ENCODE measurements at regions not wholly inside any gene's neighbourhood (a gene's known extent, or its start where the extent isn't known, plus 50 kb on each side); places are given as distances from the start of the nearest gene placed in this dataset.
A peak's percentile ranks its signal among the peaks of the same experiment; 100 is the strongest.
"Not testable (repeated sequence)": the region's sequence is repeated elsewhere in the genome, so short reads cannot be mapped to it uniquely, and the experiment has no call there.

- DNase-seq, result no peak
Measured at GRCh38 chr13:78540058-78540457, 63.3 kb downstream of the POU4F1 start.

- not testable (repeated sequence) for DNase-seq
Measured at GRCh38 chr13:78526044-78526443, 77.3 kb downstream of the POU4F1 start.

- no peak for DNase-seq
Measured at GRCh38 chr13:78524936-78525335, 78.4 kb downstream of the POU4F1 start.

- DNase-seq, result no peak
Measured at GRCh38 chr13:78521091-78521490, 82.3 kb downstream of the POU4F1 start.

- DNase-seq, result no peak
Measured at GRCh38 chr13:78520425-78520824, 82.9 kb downstream of the POU4F1 start.

GRCh38 chr13:78518482-78518881, 84.9 kb downstream of the POU4F1 start:
- not testable (repeated sequence) for DNase-seq

GRCh38 chr13:78499802-78500201, 103.5 kb downstream of the POU4F1 start:
- DNase-seq, result peak; percentile 68 to 85

- DNase-seq, result no peak
Measured at GRCh38 chr13:78497702-78498355, 105.5 kb downstream of the POU4F1 start.

GRCh38 chr13:78491978-78492377, 111.4 kb downstream of the POU4F1 start:
- no peak for DNase-seq

- not testable (repeated sequence) for DNase-seq
Measured at GRCh38 chr13:78490225-78490624, 113.1 kb downstream of the POU4F1 start.

GRCh38 chr13:78487707-78488106, 115.6 kb downstream of the POU4F1 start:
- no peak for DNase-seq

- DNase-seq, result no peak
Measured at GRCh38 chr13:78485803-78486202, 117.5 kb downstream of the POU4F1 start.

- no peak for DNase-seq
Measured at GRCh38 chr13:78478183-78478582, 125.2 kb downstream of the POU4F1 start.

- DNase-seq, result peak in 1 of 2 experiments; percentile 39
Measured at GRCh38 chr13:78476910-78477309, 126.4 kb downstream of the POU4F1 start.

- DNase-seq, result peak in 1 of 2 experiments; percentile 40
Measured at GRCh38 chr13:78468621-78469020, 134.7 kb downstream of the POU4F1 start.

GRCh38 chr13:78465250-78465649, 138.1 kb downstream of the POU4F1 start:
- DNase-seq, result no peak

GRCh38 chr13:78460176-78460575, 143.2 kb downstream of the POU4F1 start:
- no peak for DNase-seq

- DNase-seq, result no peak
Measured at GRCh38 chr13:78443839-78444238, 159.5 kb downstream of the POU4F1 start.

GRCh38 chr13:78437781-78438180, 165.6 kb downstream of the POU4F1 start:
- DNase-seq, result peak; percentile 22 to 28

- DNase-seq, result no peak
Measured at GRCh38 chr13:78436311-78436710, 167.0 kb downstream of the POU4F1 start.

- no peak for DNase-seq
Measured at GRCh38 chr13:78431328-78431727, 172.0 kb downstream of the POU4F1 start.

- DNase-seq, result no peak
Measured at GRCh38 chr13:78430811-78431210, 172.5 kb downstream of the POU4F1 start.

- no peak for DNase-seq
Measured at GRCh38 chr13:78430166-78430791, 173.1 kb downstream of the POU4F1 start.

GRCh38 chr13:78428646-78429045, 174.7 kb downstream of the POU4F1 start:
- no peak for DNase-seq

GRCh38 chr13:78426183-78426582, 177.2 kb downstream of the POU4F1 start:
- no peak for DNase-seq
